GM12873 (cell line): ENCODE measurements at regions not wholly inside any gene's neighbourhood (a gene's known extent, or its start where the extent isn't known, plus 50 kb on each side); places are given as distances from the start of the nearest gene placed in this dataset.

Experiments
- CTCF ChIP-seq: IDR thresholded peaks from 2 replicates; pipeline ENCODE4 v1.5.1; 2012; ENCODE audit warnings: low read depth, mild to moderate bottlenecking, moderate library complexity, low read length, control low read depth; ENCODE audit not compliant: insufficient read depth; ENCODE audit errors: missing control alignments

- no peak for TF ChIP-seq CTCF
Observed at GRCh38 chr12:91937706-91938105, 207.9 kb downstream of the BTG1 start.

DNA sequence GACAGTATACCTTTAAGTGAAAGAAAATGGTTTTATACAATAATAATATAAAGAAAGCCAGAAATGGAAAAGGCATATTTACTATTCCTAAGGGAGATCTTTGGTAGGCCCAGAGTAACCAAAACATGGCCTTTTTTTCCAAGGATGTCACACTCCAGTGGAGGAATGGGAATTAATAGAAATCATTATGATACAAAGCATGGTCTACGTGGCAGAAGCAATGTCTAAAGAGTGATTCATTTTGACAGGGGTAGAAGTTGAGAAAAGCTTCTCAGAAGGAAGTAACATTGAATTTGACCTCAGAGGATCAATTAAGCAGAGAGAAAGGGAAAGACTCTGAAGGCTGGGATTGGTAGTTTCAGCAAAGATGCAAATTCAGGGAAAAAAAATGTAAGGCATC, 208.6 kb downstream of the BTG1 start:
- no peak for TF ChIP-seq CTCF

GRCh38 chr12:91935296-91935695, 210.3 kb downstream of the BTG1 start:
- no peak for TF ChIP-seq CTCF

GRCh38 chr12:91931111-91931510, 214.5 kb downstream of the BTG1 start:
- TF ChIP-seq CTCF: no peak

DNA sequence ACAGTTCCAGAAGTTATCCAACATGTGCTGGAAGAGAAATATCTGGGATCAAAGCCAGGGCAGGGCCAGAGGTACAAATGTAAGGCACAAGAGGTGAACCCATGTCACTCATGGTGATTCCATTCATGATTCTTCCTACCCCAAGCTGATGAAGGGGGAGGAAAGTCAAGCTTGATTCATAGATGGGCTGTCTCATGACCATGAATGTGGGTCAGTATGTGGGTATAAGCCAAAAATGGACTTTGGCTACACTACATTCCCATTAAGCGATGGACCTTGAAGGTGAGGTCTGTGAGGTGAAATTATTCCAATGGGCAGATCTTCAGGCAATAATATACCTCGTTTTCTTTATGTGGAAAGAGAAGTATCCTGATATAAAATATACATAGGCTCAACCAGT, 217.1 kb downstream of the BTG1 start:
- no peak for TF ChIP-seq CTCF

DNA sequence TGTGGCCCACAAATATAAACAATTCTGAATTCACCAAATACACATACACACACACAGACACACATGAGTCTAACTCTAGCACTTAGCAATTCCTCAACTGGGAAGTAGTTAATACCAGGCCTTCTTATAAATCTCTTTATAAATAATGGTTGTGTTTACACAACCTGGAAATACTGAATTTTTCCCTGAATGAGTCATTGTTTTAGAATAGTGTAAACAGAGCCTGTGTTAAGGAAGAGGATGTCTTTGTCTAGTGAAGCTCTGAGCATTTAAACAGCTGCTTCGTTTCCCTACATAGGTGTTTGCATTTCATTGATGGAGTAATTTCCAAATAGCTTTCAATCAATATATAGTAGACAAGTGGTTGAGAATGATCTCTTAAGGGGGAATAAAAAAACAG, 218.8 kb downstream of the BTG1 start:
- no peak for TF ChIP-seq CTCF

DNA sequence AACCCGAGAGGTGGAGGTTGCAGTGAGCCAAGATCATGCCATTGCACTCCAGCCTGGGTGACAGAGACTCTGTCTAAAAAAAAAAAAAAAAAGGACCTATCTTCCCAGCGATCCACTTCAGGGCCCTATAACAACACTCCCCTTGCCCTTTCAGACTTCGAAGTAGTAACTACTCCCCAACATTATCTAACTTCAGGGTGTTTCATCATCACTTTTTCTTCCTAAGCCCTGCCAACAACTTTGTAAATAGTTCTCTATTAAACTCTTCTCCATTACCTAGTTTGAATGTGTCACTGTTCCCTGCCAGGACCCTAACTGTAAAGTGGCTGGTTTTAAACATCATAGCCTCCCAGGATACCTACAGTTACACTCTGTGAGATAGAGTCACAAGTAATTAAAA, 220.8 kb downstream of the BTG1 start:
- no peak for TF ChIP-seq CTCF

- TF ChIP-seq CTCF: no peak
Observed at GRCh38 chr12:91923864-91924263, 221.8 kb downstream of the BTG1 start.
